Epithelial cell of esophagus (primary cell): ENCODE measurements at regions not wholly inside any gene's neighbourhood (a gene's known extent, or its start where the extent isn't known, plus 50 kb on each side); places are given as distances from the start of the nearest gene placed in this dataset.

Experiments used
- DNase-seq: peaks from one replicate; pipeline ENCODE4 v3.0.0; 2010; ENCODE audit warnings: low read depth
- H3K4me3 ChIP-seq: 2 replicates; pipeline ENCODE4 v1.5.1; 2011; ENCODE audit warnings: mild to moderate bottlenecking, low read length, control low read depth
- CTCF ChIP-seq: IDR thresholded peaks from 2 replicates; pipeline ENCODE4 v1.5.1; 2011; ENCODE audit warnings: low read depth, mild to moderate bottlenecking, low read length, control low read depth, inconsistent platforms; ENCODE audit not compliant: insufficient read depth; ENCODE audit errors: missing control alignments

GRCh38 chr2:53167227-53167626 lies 600.4 kb upstream of the CHAC2 start:
- no peak overlapping the region for H3K4me3 ChIP-seq
- no peak for DNase-seq
- no peak for TF ChIP-seq CTCF

- no peak for DNase-seq
- TF ChIP-seq CTCF = no peak
- no peak overlapping the region for H3K4me3 ChIP-seq
These were observed 617.5 kb upstream of the CHAC2 start for GRCh38 chr2:53150146-53150545.

GRCh38 chr2:53148221-53148620 lies 619.4 kb upstream of the CHAC2 start:
- TF ChIP-seq CTCF = no peak
- H3K4me3 ChIP-seq = no peak overlapping the region
- no peak for DNase-seq

GRCh38 chr2:53131416-53131815 lies 636.2 kb upstream of the CHAC2 start:
- DNase-seq = peak; percentile 71
- TF ChIP-seq CTCF = no peak
- no peak overlapping the region for H3K4me3 ChIP-seq

GRCh38 chr2:53130441-53130943 lies 637.1 kb upstream of the CHAC2 start:
- DNase-seq = peak; percentile 59
- H3K4me3 ChIP-seq = no peak overlapping the region
- no peak for TF ChIP-seq CTCF

GRCh38 chr2:53129851-53130250 lies 637.8 kb upstream of the CHAC2 start:
- TF ChIP-seq CTCF = no peak
- peak; percentile 80 for DNase-seq
- H3K4me3 ChIP-seq = no peak overlapping the region

GRCh38 chr2:53127061-53127650 lies 640.4 kb upstream of the CHAC2 start:
- DNase-seq = no peak
- H3K4me3 ChIP-seq = no peak overlapping the region
- no peak for TF ChIP-seq CTCF
